ENCODE measurements at regions not wholly inside any gene's neighbourhood (a gene's known extent, or its start where the extent isn't known, plus 50 kb on each side); places are given as distances from the start of the nearest gene placed in this dataset.

DNA sequence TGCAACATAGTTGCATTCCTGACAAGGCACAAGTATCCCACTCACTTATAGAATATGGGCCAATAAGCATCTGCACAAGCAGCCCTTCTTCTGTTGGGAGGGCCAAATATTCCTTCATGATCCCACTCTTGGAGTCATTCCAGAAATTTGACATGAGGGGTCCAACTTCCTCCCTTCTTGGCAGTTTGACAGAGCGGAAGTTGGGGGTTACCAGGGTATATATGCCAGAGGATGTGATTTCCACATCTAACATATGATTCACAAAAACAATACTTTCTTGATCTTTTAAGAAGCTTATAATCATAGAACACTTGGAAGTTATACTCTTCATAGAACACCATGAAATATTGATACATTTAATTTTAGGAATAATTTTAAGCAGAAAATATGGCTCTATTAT is 100.9 kb upstream of the CRBN start:
- in situ Hi-C loops (cut with HindIII; ENCODE audit: low pct_unique_long_range_greater_than_20kb, low sequenced_read_pairs) = no loop called here
- no peak for DNase-seq (ENCODE audit: low read depth, low spot score)

DNA sequence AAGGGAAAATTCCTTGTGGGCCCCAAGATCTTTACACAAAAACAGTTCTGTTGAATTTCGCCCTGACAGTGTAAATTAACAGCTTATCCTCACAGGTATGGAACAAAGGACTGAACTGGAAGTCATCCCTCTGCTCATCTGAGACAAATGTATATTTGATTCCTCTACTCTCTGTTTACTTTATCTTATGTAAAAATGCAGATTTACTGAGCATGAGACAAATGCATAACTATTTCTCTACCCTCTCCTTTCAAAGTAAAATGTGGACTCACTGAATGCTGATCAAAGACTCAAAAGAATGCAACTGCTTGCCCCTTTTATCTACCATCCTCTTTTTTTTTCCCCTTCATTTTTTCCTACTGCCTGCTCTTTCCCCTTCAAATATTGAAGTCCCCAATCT is 98.6 kb upstream of the CRBN start:
- in situ Hi-C loops (cut with HindIII; ENCODE audit: low pct_unique_long_range_greater_than_20kb, low sequenced_read_pairs) = no loop called here
- no peak for DNase-seq (ENCODE audit: low read depth, low spot score)

DNA sequence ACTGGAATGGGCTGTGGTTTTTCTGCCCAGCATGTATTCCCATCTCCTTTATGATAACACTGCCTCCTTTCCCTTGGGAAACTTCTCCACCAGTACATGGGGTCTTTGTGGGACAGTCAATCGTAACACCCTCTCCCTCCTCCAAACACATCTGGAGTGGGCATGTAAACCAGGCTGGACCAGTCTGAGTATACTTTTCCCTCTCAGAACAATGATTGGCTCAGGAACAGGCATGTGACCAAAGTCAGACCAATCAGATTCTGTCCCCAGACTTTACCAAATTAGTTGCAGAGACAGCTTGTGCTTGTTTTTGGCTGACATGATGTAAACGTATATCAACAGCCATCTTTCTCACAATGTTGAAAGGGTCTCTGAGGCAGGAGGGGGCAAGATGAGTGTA is 97.1 kb upstream of the CRBN start:
- in situ Hi-C loops (cut with HindIII; ENCODE audit: low pct_unique_long_range_greater_than_20kb, low sequenced_read_pairs) = no loop called here
- no peak for DNase-seq (ENCODE audit: low read depth, low spot score)

DNA sequence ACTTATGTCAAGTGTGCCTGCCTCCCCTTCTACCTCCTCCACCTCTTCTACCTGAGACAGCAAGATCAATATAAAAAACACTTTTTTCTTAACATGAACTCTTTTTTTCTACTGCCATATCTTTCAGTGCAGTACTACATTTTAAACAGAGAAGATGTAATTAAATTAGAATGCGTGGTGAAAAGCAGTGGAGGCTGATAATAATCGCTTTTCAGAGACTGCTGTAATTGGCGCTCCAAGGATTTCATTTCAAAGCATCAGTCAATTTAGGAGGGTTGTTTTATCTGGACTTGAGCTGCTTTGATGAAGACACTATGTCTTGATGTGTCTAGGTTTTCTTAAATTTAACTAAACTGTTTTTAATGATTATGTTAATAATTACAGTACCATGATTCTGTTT is 85.3 kb upstream of the CRBN start:
- in situ Hi-C loops (cut with HindIII; ENCODE audit: low pct_unique_long_range_greater_than_20kb, low sequenced_read_pairs) = no loop called here
- no peak for DNase-seq (ENCODE audit: low read depth, low spot score)

DNA sequence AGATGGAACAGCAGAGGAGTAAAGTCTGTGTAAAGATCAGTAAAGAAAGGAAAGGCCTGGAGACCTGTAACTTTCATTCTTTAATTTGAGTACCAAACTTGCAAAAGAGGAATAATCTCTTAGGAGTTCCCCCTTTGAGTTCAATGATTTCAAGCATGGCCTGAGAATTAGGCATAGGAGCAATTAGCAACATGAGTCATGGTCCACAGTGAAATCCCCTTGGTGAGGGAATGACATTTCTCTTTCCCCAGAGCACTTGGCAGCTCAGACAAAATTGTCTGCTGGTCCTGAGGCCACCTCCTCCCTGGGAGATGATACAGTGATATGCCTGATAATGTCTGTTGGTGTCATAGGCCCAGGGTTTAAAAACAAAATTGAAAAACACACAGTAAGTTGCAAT is 81.4 kb upstream of the CRBN start:
- no peak for DNase-seq (ENCODE audit: low read depth, low spot score)

DNA sequence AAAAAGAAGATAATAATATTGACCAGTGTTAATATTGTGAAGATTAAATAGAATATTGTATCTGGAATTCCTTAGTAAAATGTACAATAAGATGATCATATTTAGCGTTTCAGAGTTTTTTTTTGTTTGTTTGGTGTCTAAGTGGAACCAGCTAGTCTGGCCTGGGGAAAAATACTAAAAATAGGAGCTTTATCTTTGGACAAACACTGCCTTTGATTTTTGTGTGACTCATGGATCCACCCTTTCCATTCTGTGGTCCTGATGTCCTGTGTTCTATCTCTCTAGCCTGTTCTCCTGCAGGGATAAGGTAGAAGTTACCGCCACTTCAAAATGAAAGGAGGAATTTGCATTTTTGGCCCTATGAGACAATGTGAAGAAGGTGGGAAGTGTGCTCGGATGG is 79.7 kb upstream of the CRBN start:
- no peak for DNase-seq (ENCODE audit: low read depth, low spot score)
- in situ Hi-C loops (cut with HindIII; ENCODE audit: low pct_unique_long_range_greater_than_20kb, low sequenced_read_pairs) = no loop called here

More for the DNA sequence above, 81.4 kb upstream of the CRBN start:
- in situ Hi-C loops (cut with HindIII; ENCODE audit: low pct_unique_long_range_greater_than_20kb, low sequenced_read_pairs) = no loop called here

DNA sequence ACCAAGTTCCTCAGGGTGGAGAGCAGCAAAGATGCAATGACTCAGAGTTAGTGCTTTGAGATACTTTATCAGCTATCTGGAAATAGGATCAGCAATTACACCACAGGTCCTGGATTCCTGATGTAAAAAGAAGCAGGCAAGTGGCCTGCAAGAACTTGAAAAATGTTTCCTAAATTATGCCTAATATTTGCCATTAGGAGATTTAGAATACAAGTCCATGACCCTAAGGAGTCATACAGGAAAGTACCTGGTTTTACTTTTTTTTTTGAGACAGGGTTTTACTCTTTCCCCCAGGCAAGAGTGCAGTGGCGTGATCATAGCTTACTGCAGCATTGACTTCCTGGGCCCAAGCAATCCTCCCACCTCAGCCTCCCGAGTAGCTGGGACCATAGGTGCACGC is 78.8 kb upstream of the CRBN start:
- in situ Hi-C loops (cut with HindIII; ENCODE audit: low pct_unique_long_range_greater_than_20kb, low sequenced_read_pairs) = no loop called here
- DNase-seq (ENCODE audit: low read depth, low spot score) = no peak

DNA sequence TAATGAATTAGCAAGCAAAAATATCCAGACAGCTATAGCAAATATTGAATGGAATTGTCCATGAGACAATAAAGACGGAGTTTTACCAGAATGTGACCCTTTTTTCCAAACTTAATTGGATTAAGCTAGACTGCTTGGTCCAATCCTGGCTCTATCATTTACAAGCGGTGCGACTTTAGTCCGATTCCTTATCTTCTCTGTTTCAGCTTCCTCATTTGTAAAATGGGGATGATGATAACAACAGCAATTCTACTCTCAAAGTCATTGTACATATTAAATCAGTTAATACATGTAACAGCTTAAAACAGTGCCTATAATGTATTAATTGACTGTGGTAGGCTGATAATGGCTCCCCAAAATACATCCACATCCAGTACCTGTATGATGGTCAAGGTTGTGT is 62.1 kb upstream of the CRBN start:
- in situ Hi-C loops (cut with HindIII; ENCODE audit: low pct_unique_long_range_greater_than_20kb, low sequenced_read_pairs) = no loop called here
- no peak for DNase-seq (ENCODE audit: low read depth, low spot score)

DNA sequence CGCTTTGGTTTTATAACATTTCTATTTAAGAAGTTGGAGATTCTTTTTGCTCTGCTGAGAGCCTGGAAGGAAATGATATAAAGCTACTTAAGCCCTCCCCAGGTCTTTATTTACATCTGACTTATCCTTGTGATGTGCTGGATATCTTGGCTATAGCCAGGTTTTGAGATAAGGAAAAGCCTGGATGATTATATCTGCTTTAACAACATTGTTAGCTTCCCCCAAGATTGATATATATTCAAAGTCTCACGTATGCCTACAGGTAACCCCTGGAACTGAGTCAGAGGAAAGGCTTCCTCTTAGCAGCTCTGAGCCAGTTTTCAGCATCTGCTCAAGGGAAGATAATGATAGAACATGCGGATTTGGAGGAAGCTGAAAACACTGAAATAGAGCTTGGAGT is 61.5 kb upstream of the CRBN start:
- no peak for DNase-seq (ENCODE audit: low read depth, low spot score)
- in situ Hi-C loops (cut with HindIII; ENCODE audit: low pct_unique_long_range_greater_than_20kb, low sequenced_read_pairs) = no loop called here

DNA sequence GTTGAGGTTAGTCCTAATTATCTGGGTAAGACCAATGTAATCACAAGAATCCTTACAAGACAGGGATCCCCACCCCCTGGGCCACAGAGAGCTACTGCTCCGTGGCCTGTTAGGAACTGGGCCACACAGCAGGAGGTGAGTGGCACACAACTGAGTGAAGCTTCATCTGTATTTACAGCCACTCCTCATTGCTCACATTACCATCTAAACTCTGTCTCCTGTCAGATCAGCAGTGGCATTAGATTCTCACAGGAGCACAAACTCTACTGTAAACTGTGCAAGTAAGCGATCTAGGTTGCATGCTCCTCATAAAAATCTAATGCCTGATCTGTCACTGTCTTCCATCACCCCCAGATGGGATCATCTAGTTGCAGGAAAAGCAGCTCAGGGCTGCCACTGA is 58.5 kb upstream of the CRBN start:
- in situ Hi-C loops (cut with HindIII; ENCODE audit: low pct_unique_long_range_greater_than_20kb, low sequenced_read_pairs) = no loop called here
- no peak for DNase-seq (ENCODE audit: low read depth, low spot score)

DNA sequence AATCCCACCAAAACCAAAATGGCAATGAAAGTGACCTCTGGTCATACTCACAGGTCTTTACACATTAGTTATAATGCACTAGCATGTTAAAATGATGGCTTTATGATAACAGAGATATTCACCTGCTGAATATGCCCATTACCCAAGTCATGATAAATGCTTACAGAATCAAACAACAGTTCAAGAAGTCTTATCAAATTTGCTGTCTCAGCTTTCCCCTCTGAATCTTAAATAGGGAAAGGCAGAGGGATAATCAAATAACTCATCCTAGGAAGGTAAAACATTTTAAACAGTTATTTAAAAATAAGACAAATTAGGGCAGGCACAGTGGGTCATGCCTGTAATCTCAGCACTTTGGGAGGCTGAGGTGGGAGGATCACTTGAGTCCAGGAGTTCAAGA is 52.8 kb upstream of the CRBN start:
- DNase-seq (ENCODE audit: low read depth, low spot score) = no peak
- in situ Hi-C loops (cut with HindIII; ENCODE audit: low pct_unique_long_range_greater_than_20kb, low sequenced_read_pairs) = no loop called here
